Body of pancreas (tissue), 4 donors: ENCODE measurements at regions not wholly inside any gene's neighbourhood (a gene's known extent, or its start where the extent isn't known, plus 50 kb on each side); places are given as distances from the start of the nearest gene placed in this dataset.

Source experiments
- CTCF ChIP-seq, 7 experiments: fragments of 450-650 bp in 4 of 7; fragments of 200-600 bp in 3 of 7; sonication (generic) in 3 of 7; IDR thresholded peaks; one replicate each; pipeline ENCODE4 v1.5.1; 2016 to 2019; ENCODE audit warnings: antibody characterized with exemption in 7 of 7
- POLR2A ChIP-seq, 3 donors: fragments of 450-650 bp; IDR thresholded peaks; one replicate each; pipeline ENCODE4 v1.6.1; 2016; ENCODE audit warnings: antibody characterized with exemption in 3 of 3, mild to moderate bottlenecking in 2 of 3

DNA sequence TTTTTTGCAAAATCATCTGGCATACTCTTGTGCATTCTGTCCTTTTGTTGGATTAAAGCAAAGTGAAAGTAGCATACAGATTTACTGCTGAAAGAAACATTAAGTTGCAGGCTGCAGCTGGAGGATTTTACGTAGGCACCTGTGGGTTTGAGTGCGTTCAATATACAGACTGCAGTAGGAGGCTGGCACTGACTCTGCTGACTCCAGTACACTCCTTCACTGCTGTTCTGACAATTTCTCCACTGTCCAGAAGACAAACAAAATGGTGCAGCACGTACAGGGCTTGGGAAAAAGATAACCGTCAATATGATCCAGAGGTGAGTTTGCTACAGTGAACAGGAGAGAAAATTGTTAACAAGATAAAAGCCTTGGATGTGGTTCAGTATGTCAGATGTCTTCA lies 73.3 kb downstream of the TANC2 start:
- TF ChIP-seq CTCF (IDR thresholded peaks at IDR 0.05) (no peak), POLR2A (IDR thresholded peaks at IDR 0.05) (no peak)
